ENCODE measurements at regions not wholly inside any gene's neighbourhood (a gene's known extent, or its start where the extent isn't known, plus 50 kb on each side); places are given as distances from the start of the nearest gene placed in this dataset.

DNA sequence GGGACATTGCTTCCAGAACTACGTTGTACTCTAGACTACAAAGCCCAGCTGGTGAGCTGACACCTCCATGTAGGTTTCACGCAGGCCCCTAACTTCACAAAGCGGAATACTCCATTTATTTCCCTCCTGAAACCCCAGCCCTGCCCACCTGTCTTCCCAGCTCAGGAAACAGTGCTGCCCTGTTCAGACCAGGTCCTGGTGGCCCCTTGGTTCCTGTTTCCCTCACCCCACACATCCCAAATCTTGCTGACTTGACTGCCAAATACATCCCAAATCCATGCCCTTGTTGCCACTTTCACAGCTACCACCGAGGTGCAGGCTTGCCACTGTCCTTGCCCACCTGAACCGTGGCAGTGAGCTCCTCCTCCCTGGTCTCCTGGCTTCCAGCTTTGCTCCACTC lies 113.1 kb upstream of the PTPN1 start:
- no peak for DNase-seq

DNA sequence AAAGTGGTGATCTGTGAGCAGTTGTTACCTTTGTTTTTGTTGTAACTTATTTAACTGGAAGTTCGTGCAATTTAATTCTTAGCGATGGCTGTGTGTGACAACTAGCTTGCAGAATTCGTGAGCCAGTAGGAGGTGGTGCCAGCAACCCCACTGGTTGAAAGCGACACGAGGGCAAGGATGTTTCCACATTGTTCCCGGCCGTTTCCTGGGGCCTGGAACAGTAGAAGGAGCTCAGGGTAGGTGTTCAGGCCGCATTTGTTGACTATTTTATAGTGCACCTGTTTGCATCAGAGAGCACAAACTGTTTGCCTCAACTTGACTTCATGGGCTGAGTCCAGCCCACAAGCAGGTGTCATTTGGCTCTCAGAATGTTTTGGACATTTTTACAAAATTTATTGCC lies 112.1 kb upstream of the PTPN1 start:
- DNase-seq, result no peak

DNA sequence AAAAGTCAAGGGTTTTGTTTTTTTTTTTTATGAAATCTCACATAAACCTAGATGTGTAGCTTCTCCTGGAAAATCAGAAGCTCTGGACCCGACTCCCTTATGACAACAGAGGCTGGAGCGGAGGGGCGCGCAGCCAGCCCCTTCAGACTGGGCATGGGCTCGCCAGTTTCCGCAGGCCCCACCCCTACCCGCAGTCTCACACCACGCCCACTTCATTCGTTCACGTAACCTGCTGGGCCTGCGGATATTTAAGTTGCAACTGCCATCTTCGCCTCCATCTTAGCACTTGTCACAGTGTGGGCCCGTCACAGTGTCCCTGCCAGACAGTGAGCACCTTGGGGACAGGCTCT lies 111.7 kb upstream of the PTPN1 start:
- no peak for DNase-seq

DNA sequence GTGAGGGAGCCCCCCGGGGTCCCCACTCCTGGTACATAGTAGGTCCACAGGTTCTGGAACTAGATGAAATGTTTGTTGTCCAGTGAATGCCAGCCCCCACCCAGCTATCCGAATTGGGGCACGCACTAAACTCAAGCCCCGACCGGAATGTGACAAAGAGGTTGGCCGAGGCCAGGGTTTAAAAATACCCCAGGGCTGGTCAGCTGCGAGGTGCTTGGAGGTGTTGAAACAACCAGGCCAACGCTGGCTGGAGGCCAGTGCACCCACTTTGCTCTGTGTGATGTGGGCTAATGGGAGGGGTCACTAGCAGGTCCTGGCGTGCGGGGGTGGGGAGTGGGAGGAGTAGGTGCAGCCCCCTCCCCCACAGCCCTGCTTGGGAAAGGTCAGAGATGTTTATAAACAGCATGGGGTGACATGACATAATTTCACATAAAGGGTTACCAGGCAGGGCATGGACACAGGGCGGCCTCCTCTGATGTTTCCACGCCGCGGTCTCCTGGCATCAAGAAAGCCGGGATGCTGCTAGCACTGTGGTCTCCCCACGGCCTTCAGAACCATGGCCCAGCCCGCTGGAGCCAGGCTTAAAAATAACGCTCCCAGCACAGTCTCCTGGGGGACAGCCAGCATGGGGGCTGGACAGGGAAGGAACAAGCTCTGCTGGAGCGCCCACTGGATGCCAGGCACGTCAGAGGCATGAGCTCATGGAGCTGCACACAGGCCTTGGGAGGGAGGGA lies 111.2 kb upstream of the PTPN1 start:
- DNase-seq, result no peak

DNA sequence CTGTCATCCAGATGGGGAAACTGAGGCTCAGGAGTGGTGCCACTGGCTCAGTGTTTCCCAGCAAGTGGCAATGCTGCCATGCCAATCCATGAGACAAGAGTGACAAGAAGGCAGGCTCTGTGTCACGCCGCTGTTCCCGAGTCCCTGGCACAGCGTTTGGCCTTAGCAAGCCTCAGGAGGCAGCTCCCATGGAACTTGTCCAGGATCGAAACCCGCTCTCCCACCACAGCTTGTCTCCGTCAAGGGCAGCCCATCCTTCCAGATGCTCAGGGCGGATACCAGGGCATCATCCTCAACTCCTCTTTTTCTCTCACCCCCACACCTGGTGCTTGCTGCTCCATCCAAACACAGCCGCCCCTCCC lies 110.6 kb upstream of the PTPN1 start:
- DNase-seq, result no peak

DNA sequence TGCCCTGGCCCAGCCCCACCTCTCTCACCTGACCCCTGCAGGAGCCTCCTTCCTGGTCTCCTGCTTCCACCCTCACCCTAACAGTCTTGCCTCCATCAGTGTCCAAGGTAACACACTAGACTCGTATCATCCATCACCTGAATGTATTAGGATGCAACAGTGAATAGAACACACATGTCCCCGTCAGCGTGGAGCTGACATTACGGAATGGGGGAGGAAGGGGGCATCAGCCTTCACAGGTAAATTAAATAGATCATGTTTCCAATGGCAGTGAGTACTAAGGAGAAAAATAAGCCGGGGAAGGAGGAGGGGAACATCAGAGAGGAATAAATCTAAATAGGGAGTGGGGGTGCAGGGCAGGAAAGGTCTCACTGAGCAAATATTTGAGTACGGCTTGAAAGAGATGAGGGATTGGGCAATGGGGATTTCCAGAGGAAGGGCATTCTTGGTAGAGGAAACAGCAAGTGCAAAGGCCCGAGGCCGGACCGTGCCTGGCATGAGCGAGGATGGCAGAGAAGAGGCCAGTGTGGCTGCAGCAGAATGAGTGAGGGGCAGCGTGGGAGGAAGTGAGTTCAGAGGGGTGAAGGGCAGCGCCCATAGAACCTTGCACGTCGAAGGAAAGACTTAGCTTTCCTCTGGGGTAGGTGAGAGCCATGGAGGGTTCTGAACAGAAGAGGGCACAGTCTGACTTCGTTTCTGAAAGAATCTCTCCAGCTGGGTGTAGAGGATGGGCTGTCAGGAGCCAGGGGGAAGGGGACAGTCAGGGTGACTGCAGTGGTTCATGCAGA lies 110.1 kb upstream of the PTPN1 start:
- DNase-seq, result no peak

- DNase-seq, result no peak
Measured at GRCh38 chr20:50400705-50401586, 109.2 kb upstream of the PTPN1 start.

- no peak for DNase-seq
Measured at GRCh38 chr20:50401587-50402418, 108.4 kb upstream of the PTPN1 start.

GRCh38 chr20:50403565-50404418 lies 106.4 kb upstream of the PTPN1 start:
- DNase-seq, result no peak

- no peak for DNase-seq
Measured at GRCh38 chr20:50404419-50405234, 105.6 kb upstream of the PTPN1 start.

GRCh38 chr20:50405235-50405914 lies 104.8 kb upstream of the PTPN1 start:
- no peak for DNase-seq

- DNase-seq, result no peak
Measured at GRCh38 chr20:50405915-50406609, 104.1 kb upstream of the PTPN1 start.

GRCh38 chr20:50406610-50407136 lies 103.5 kb upstream of the PTPN1 start:
- no peak for DNase-seq

GRCh38 chr20:50408526-50409364 lies 101.4 kb upstream of the PTPN1 start:
- DNase-seq, result no peak

- no peak for DNase-seq
Measured at GRCh38 chr20:50409495-50409894, 100.7 kb upstream of the PTPN1 start.

GRCh38 chr20:50410343-50410742 lies 99.8 kb upstream of the PTPN1 start:
- DNase-seq, result no peak

- DNase-seq, result no peak
Measured at GRCh38 chr20:50412069-50412468, 98.1 kb upstream of the PTPN1 start.

- DNase-seq, result no peak
Measured at GRCh38 chr20:50412499-50412898, 97.7 kb upstream of the PTPN1 start.

All from NCI-H1694 treated with DMSO at 0.1 percent for 48 hours (cell line).